NCI-H82 treated with DMSO at 0.1 percent for 48 hours (cell line): ENCODE measurements at regions not wholly inside any gene's neighbourhood (a gene's known extent, or its start where the extent isn't known, plus 50 kb on each side); places are given as distances from the start of the nearest gene placed in this dataset.
"Not testable (repeated sequence)": the region's sequence is repeated elsewhere in the genome, so short reads cannot be mapped to it uniquely, and the experiment has no call there.

Source experiments
- DNase-seq: peaks from one replicate; lab custom pipeline; 2025; ENCODE audit not compliant: unreplicated experiment; lab: John Stamatoyannopoulos, UW

DNA sequence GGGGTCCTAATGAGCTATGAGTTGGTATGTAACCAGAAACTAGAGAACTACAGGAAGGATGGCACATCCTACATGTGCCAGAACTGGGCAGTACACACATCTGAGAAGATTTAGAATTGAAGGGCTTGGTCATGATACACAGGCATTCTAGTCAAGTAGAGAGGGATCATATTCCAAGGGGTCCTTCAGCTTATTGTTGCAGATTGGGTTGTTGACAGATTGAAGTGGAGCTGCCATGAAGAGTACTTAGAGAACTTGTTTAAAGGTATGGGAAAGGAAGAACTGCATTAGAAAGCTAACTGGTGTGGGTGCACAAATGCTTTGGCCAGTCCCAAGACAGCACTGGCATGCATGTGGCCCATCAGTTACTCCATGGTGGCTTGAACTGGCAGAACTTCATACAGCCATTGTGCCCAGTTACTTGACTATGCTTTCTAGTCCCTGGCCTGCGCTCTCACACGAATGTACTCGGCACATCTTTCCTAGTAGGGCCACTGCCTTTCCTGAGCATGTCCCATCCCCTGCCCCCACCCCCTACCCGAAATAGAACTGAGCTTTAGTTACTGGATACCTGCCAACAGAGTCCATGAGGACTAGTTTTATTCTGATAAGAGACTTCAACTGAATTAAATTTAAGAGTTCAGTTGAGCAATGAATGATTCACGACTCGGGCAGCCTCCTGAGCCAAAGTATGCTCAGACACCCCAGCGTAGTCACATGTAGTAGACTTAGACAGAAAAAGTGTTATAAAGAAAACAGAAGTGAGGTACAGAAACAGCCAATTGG lies 64.0 kb downstream of the CCNG2 start:
- no peak for DNase-seq

DNA sequence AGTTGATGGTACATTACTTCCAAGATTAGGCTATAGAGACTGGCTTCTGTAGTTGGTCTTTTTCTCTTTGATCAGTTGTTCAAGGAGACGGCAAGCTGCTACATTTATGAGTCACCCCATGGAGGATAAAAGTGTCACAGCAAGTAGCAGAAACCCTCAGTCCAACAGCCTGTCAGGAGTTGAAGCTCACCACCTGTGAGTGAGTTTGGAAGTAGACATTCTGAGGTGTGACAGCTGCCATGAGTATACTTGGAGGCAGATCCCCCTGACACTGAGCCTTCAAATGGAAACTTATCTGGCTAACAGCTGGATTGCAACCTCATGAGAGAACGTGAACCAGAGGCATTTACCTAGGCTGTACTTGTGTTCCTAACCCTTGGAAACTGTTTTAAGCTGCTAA lies 68.0 kb downstream of the CCNG2 start:
- no peak for DNase-seq

DNA sequence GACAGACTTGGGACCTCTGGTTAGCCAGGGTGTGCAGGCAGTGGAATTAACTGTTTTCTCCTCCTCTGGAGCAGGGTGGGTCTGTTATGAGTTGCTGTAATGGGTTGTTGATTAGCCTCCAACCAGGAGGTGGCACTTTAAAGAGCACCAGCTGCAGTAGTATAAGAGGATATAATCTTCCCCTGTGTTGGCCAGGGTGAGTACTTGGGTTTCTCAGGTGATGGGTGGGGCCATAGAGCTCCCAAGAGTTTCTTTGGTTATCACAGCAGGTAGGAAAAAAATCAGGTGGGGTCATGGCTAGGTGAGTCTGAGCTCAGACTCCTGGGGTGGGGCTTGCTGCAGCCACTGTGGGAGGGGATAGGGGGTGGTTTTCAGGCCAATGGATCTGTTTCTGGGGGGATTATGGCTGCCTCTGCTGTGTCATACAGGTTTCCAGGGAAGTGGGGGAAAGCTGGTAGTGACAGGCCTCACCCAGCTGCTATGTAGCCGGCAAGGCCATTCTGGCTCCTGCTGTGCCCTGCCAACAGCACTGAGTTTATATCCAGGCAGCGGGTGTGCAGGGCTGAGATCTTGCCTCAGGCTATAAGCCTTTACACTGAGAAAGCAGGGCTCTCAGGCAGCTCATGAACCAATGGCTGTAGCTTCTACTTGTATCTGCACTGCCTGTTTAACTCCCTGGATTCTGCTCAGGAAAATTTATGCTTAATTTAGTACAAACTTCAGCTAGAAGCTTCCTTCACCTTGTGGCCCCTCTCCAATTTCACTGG lies 70.1 kb downstream of the CCNG2 start:
- no peak for DNase-seq

- no peak for DNase-seq
Measured at GRCh38 chr4:77229433-77229832, 72.4 kb downstream of the CCNG2 start.

DNA sequence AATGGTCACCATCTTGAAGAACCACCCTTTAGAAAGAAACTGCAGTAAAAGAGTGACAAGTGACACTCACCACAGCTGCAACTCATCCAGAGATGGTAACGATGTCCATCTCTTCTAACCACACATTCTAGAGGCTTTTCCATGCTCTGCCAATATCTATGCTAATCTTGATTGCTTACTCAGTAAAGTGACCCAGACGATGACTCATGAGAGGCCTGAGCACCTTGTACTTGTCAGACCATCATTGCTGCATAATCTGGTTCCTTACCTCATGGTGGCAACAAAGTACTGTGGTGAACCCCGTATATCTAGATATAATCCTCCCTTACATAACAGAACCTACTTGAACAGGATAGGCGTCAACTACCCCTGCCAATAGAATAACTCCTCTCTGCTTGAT lies 75.6 kb downstream of the CCNG2 start:
- no peak for DNase-seq

- no peak for DNase-seq
Measured at GRCh38 chr4:77235289-77235854, 78.4 kb downstream of the CCNG2 start.

DNA sequence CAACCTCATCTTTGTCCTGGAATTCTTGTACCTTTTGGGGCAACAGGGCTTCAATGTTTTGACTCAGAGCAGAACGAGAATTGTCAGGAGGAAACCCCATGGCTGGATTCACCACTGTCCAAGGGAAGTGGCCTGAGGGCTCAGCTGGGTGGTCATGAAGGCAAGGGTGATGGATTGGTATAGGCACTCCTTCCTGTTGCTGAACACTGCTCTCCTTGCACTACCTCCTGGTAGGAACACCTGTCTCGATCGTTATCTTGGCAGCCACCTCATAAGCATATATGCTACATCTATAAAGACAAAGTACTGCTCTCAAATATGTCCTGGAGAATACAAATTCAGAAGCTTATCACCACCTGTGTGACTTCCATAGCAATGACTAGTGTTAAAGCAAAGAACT lies 79.8 kb downstream of the CCNG2 start:
- no peak for DNase-seq

- DNase-seq: peak; percentile 6
Measured at GRCh38 chr4:77240469-77241066, 83.6 kb downstream of the CCNG2 start.

DNA sequence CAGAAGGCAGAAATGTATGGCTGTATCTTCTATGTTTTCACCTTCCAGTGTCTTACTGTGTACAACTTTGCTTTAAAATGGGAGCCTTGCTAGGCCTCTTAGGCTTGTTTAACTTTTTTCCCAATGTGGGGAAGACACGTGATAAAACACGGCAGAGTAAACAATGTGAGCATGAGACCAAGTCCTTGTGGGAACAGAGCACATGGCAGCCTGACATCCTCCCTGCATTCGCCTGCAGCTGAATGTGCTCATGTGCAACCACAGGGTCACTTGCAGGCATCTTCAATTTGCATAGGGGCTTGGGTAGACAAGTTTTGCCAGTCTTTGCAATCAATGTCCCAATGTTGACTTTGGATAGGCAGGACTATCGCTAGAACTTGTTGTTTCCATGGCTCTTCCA lies 91.8 kb downstream of the CCNG2 start:
- DNase-seq: no peak

DNA sequence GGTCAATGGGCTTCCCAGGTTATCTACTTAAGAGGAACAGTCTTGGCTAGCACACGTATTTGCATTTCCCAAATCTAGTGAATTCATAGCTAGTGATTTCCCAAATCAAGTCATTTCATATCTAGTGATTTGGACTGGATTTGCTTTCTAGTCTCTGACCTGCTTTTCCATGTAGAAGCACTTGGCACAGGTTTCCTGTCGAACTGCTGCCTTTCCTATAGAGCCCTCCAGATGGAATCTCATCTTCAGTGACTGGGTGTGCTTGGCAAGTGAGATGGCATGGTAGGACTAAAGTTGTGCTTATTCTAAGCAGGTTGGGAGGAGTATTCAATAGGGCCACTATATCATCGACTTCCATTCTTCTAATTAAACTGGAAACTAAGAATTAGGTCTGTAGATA lies 94.7 kb downstream of the CCNG2 start:
- no peak for DNase-seq

- DNase-seq: no peak
Measured at GRCh38 chr4:77263247-77263646, 106.2 kb downstream of the CCNG2 start.

DNA sequence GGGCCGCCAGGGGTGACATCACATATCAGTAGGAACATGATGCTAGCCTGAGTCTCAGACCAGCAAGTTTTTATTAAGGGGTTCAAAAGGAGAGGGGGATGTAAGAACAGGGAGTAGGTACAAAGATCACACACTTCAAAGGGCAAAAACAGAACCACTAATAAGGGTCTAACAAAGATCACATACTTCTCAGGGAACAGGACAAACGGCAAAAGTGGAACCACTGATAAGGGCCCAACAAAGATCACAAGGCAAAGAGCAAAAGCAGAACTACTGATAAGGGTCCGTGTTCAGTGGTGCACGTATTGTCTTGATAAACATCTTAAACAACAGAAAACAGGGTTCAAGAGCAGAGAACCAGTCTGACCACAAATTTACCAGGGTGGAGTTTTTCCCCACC lies 107.0 kb downstream of the CCNG2 start:
- not testable (repeated sequence) for DNase-seq

- no peak for DNase-seq
Measured at GRCh38 chr4:77264826-77265225, 107.8 kb downstream of the CCNG2 start.

DNA sequence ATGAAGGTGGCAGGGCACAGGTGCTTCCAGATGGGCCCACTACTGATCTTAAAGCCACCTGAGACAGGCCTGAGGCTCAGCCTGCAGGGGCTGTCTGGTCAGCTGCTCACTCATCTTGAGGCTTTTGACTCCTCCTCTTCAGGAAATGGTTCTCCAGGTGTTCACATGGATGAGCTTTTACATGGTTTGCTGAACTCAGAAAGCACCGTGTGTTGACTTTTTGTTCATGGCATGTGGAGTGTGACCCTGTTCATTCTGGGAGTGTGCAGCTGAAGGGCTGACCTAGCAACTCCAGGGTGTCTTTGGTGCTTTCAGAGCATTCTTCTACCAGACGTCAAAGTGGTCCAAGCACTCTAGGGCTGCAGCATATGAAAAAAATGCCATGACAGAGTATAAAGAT lies 111.1 kb downstream of the CCNG2 start:
- no peak for DNase-seq

- no peak for DNase-seq
Measured at GRCh38 chr4:77269505-77269904, 112.5 kb downstream of the CCNG2 start.

DNA sequence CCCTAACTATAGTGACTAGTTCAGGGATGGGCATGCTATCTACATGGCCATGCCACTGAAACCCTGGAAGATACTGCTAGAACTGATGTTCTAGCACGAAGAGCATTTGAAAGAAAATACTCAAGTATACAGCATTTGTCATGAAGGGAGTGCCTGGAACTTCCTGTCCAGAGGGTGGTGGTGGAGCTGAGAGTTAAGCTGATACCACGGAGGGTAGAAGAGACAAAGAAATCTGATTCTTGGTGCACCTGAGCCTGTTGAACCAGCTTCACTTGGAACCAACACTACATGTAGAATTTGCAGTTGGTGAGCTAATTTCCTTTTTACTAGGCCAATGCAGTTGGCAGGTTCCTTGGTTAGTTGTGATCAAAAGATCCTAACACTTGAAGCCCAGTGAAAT lies 116.4 kb downstream of the CCNG2 start:
- DNase-seq: no peak

DNA sequence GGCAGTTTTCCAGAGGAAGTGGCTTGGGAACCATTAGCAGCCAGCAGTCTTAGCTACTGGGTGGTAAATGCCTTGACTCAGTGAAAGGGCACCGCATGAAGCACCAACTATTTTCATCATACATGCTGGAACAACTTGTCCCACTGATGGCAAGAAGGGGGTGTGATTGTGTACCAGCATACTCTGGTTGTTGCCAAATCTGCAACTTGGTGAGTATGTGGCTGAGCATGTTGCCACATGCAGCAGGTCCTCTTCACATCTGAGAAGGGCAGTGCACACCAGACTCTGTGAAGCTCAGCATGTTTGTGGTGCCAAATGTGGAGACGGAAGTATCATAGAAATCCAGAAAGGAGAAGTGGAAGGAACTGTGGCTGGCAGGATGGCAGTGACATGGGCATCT lies 122.1 kb downstream of the CCNG2 start:
- not testable (repeated sequence) for DNase-seq

- DNase-seq: no peak
Measured at GRCh38 chr4:77282305-77282704, 125.3 kb downstream of the CCNG2 start.

DNA sequence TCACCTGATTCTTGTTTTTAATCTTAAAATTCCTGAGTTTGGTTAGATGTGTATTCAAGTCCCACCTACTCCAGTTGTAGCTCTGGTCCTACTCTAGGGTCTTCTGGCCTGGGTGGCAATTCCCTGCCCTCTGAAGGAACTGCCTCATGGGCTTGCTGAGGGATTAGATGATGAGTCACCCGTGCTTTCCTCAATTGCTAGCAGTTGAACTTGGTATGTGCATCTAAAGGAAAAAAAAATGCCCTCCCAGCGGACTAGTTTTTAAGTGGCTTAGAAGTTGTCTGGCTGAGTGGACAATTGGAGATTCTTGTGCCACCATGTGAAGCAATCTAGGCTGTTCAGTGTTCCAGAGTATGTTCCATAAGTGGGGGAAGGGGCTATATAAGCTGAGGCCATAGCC lies 127.0 kb downstream of the CCNG2 start:
- no peak for DNase-seq

- DNase-seq: no peak
Measured at GRCh38 chr4:77286906-77287305, 129.9 kb downstream of the CCNG2 start.

GRCh38 chr4:77293426-77293825 lies 136.4 kb downstream of the CCNG2 start:
- DNase-seq: no peak

DNA sequence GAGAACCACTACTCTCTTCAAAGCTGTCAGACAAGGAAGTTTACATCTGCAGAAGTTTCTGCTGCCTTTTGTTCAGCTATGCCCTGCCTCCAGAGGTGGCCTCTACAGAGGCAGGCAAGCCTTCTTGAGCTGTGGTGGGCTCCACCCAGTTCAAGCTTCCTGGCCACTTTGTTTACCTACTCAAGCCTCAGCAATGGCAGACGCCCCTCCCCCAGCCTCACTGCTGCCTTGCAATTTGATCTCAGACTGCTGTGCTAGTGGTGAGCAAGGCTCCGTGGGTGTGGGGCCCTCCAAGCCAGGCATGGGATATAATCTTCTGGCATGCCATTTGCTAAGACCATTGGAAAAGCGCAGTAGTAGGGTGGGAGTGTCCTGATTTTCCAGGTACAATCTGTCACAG lies 144.0 kb downstream of the CCNG2 start:
- peak; percentile 0 for DNase-seq
